Activated T-helper 1 cell treated with anti-CD3 and anti-CD28 coated beads, Interleukin-12 subunit alpha, Interleukin-12 subunit beta, Interleukin-2, Interleukin-4 antibody, amounts not matched to agents 30 ng/mL and 10 ng/mL and 1 ng/mL, durations not matched to agents 14 hours and 24 hours and 36 hours (primary cell): ENCODE measurements at regions not wholly inside any gene's neighbourhood (a gene's known extent, or its start where the extent isn't known, plus 50 kb on each side); places are given as distances from the start of the nearest gene placed in this dataset.

ENCODE experiments used
- DNase-seq: peaks from one replicate; pipeline ENCODE4 v3.0.0; 2021; ENCODE audit warnings: low spot score
- H3K27ac Mint-ChIP-seq: one replicate; pipeline ENCODE4 v1.8.0; 2021; ENCODE audit warnings: mild to moderate bottlenecking, mixed read lengths
- H3K27me3 Mint-ChIP-seq: one replicate; pipeline ENCODE4 v1.8.0; 2022; ENCODE audit warnings: mild to moderate bottlenecking, moderate library complexity, mixed read lengths; ENCODE audit not compliant: insufficient read depth
- H3K36me3 Mint-ChIP-seq: one replicate; pipeline ENCODE4 v1.8.0; 2021; ENCODE audit warnings: low read depth, mixed read lengths
- H3K4me1 Mint-ChIP-seq: one replicate; pipeline ENCODE4 v1.8.0; 2021; ENCODE audit warnings: low read depth, mixed read lengths
- H3K4me3 Mint-ChIP-seq: one replicate; pipeline ENCODE4 v1.8.0; 2021; ENCODE audit warnings: mild to moderate bottlenecking, moderate library complexity, mixed read lengths
- H3K9me3 Mint-ChIP-seq: one replicate; pipeline ENCODE4 v1.8.0; 2021; ENCODE audit warnings: mixed read lengths
- intact Hi-C: fragments of 100-400 bp; cut with micrococcal nuclease; formaldehyde crosslinking; loops from one replicate; pipeline ENCODE4 v1.15.1; 2024

DNA sequence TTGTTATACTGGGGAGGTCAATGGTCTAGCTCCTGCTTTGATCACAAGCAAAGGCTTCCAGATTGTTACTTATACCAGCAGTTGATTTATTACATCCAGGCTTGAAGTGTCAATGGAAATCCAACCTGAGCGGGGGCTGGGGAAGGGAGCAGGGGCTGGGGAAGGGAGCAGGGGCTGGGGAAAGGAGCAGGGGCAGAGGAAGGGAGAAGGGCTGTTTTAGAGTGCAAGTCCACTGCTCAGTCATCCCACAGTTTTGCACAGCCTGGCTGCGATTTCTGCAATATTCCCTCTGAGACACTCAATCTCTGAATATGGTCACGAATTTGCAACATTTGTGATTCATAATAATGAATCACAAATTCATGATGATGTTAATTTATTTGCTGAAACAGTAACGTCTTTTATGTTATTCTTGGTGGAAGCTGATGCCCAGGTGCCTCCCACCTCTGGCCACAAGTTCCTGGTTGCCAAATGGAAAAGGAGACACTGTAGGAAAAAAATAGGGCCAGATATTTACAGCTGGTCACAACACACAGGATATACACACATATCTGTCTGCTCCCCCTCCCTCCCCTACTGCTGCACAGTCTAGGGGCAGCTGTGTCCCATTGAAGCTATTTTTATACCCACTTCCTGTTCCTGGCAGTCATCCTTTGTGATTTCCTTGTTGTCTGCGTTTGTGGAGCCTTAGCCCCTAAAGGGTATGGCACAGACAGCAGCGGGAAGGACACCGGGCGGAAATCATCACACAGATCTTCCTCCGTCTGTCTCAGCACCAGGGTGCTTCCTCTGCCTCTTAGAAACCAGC is 325.1 kb downstream of the GADD45G start:
- H3K27ac Mint-ChIP-seq, result no peak overlapping the region
- intact Hi-C loops, result no loop called here

DNA sequence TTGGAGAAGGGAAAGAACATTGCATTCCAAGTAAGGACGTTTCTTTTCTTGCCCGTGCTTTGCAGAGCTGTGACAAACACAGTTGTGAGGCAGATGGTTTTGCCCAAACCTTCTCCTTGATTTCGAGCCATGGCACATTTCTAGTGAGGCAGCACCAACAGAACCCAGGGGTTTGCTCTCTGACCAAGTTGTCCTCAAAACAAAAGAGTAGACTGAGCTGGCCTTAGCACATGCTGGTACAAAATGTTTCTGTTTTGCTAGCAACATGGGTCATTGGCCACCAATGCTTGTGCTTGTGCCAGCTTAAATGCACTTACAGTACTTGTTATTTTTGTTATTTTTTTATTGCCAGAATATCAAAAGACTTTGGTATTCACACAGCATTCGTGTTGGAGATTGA is 328.8 kb downstream of the GADD45G start:
- Mint-ChIP-seq H3K27ac (no peak overlapping the region), H3K4me3 (no peak overlapping the region), H3K9me3 (no peaks in the 10 kb centered on the region), H3K4me1 (peaks cover 18% of the 10 kb centered on the region), H3K27me3 (peaks cover 8% of the 10 kb centered on the region), H3K36me3 (no peaks in the 10 kb centered on the region)
- intact Hi-C loops, result no loop called here
- DNase-seq, result no peak

More for the DNA sequence above, 325.1 kb downstream of the GADD45G start:
- DNase-seq, result no peak
- Mint-ChIP-seq H3K4me1 (peaks cover 23% of the 10 kb centered on the region), H3K4me3 (no peak overlapping the region), H3K27me3 (peaks cover 11% of the 10 kb centered on the region), H3K9me3 (no peaks in the 10 kb centered on the region), H3K36me3 (no peaks in the 10 kb centered on the region)

DNA sequence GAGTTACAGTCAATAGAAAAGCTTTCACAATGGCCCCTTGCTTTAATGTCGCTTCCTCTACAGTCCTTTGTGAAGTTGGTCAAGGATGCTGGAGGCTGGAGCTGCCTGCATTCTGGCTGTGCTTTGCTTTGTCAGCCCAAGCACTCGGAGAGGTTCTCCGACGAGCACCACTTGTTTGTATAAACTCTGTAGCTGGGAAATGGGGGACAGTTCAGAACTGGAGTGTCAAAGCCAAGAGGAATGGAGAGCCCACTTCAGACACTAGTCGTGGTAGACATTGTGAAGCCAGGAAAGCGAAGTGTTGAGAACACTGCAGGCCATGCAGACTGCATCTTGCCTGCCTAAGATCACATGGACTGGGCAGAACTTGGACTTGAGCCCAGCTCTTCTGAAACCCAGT is 330.3 kb downstream of the GADD45G start:
- intact Hi-C loops, result no loop called here
- DNase-seq, result no peak
- Mint-ChIP-seq H3K36me3 (no peaks in the 10 kb centered on the region), H3K27ac (no peak overlapping the region), H3K4me3 (no peak overlapping the region), H3K9me3 (no peaks in the 10 kb centered on the region), H3K27me3 (peaks cover 8% of the 10 kb centered on the region), H3K4me1 (peaks cover 16% of the 10 kb centered on the region)

DNA sequence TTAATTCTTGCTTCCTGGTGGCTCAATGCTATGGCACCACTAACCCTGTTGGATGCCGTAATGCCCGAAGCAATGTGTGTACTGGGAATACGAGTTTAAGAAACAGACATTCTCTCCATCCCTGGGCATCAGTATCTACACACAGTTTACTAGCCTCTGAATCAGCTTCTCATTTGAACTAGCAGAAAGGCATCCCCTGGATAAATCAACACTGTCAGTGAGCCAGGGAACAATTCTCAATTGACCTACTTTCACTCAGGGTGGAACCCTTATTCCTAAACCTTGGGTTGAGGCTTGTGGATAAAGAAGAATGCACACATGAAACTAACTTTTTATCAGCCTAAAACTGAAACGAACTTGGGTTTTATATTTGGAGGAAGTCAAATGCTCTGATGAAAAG is 331.0 kb downstream of the GADD45G start:
- Mint-ChIP-seq H3K9me3 (no peaks in the 10 kb centered on the region), H3K27me3 (peaks cover 8% of the 10 kb centered on the region), H3K4me1 (peaks cover 9% of the 10 kb centered on the region), H3K27ac (no peak overlapping the region), H3K36me3 (no peaks in the 10 kb centered on the region), H3K4me3 (no peak overlapping the region)
- intact Hi-C loops, result no loop called here
- no peak for DNase-seq

DNA sequence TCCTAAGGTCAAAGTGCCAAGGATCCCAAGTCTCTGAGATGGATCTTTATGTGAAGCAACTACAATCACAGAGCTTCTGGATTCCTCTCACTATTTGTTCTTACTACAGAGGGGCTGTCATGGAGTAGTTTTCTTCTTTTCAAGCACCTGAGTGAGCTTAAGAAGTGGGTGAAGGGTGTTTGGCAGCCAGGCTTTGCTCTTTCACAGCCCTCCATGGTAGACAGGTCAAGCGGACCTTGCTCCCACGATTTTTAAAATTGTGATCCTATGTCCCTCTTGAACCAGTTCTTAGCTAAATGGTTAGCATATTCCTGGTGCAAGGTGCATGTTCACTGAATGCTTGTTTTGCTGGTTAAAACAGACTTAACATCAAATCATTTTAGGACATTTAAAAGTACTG is 332.2 kb downstream of the GADD45G start:
- Mint-ChIP-seq H3K9me3 (no peaks in the 10 kb centered on the region), H3K27me3 (peaks cover 8% of the 10 kb centered on the region)
- DNase-seq, result no peak

DNA sequence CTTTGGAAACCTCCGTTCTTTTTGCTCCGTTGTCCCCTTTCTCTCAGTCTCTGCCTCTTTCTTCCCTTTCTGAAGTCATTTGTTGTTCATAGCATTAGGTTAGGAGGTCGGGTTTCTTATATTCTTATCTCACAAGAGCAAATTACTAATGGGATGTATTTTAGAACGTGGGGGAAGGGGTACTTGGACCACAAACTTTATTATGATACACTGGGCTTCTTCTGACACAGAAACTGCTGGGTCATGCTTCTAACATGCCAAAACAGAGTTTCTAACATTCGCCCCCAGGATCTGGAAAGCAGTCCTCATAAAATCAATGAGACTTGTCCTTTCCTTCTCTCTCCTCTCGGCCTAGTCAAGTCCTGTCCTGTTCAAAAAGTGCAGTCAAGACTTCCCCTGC is 334.4 kb downstream of the GADD45G start:
- DNase-seq, result no peak
- Mint-ChIP-seq H3K4me3 (no peak overlapping the region), H3K27me3 (peaks cover 13% of the 10 kb centered on the region), H3K27ac (no peak overlapping the region), H3K36me3 (no peaks in the 10 kb centered on the region), H3K4me1 (peaks cover 17% of the 10 kb centered on the region), H3K9me3 (no peaks in the 10 kb centered on the region)
- intact Hi-C loops, result no loop called here

More for the DNA sequence above, 332.2 kb downstream of the GADD45G start:
- no peak overlapping the region for H3K27ac Mint-ChIP-seq
- H3K4me3 Mint-ChIP-seq, result no peak overlapping the region
- H3K4me1 Mint-ChIP-seq, result peaks cover 16% of the 10 kb centered on the region
- intact Hi-C loops, result no loop called here
- no peaks in the 10 kb centered on the region for H3K36me3 Mint-ChIP-seq

DNA sequence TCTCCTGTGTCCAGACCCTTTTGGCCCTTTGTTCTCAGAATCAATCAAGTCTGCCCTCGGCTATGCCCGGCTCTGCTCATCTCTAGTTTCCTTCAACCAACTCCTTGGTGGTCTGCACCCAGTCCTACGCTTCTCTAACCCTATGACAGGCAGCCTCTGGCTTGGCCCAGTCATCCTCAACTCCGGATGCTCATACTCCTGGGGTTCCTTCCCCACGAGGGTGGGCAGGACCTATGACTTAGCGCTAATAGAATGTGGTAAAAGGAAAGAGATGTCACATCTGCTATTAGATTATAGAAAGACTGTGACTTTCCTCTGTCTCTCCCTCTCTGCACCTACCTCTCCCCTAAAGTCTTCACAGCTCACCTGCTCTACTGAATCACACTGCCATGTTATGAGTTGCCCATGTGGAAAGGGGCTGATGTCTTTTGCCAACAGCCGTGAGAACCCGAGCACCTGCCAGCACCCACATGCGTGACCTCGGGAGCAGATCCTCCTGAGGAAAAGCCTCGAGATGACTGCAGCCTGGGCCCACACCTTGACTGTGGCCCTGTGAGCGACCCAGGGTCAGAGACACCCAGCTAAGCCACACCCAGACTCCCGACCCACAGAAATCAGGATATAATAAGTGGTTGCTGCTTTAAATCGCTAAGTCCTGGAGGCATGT is 334.9 kb downstream of the GADD45G start:
- no peaks in the 10 kb centered on the region for H3K36me3 Mint-ChIP-seq
- intact Hi-C loops, result no loop called here
- no peak overlapping the region for H3K4me3 Mint-ChIP-seq
- no peaks in the 10 kb centered on the region for H3K9me3 Mint-ChIP-seq
- H3K27me3 Mint-ChIP-seq, result peaks cover 13% of the 10 kb centered on the region
- no peak overlapping the region for H3K27ac Mint-ChIP-seq
- H3K4me1 Mint-ChIP-seq, result peaks cover 17% of the 10 kb centered on the region
- no peak for DNase-seq

DNA sequence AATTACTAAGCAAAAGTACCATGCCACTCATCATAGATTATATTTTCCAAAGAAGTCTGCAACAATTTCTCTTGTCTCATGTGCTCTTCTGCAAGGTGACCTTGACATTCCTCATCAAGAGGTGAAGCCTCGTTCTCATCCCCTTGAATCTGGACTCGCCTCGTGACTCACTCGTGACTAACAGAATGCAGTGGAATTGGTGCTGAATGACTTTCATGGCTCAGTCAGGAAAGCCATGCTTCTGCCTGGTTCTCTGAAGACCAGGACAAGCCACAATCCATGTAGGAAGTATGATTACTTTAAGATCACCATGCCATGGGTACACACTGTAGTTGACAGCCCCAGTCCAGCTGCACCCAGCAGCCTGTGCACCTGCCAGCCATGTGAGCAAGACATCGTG is 335.8 kb downstream of the GADD45G start:
- Mint-ChIP-seq H3K9me3 (no peaks in the 10 kb centered on the region), H3K36me3 (peaks cover 1% of the 10 kb centered on the region), H3K27me3 (peaks cover 9% of the 10 kb centered on the region), H3K27ac (no peak overlapping the region), H3K4me3 (no peak overlapping the region), H3K4me1 (peaks cover 17% of the 10 kb centered on the region)
- intact Hi-C loops, result loop anchor here (1.0 kb wide), 1 partner anchor 16 kb away; no protein-coding TSS in a partner anchor
- DNase-seq, result no peak

DNA sequence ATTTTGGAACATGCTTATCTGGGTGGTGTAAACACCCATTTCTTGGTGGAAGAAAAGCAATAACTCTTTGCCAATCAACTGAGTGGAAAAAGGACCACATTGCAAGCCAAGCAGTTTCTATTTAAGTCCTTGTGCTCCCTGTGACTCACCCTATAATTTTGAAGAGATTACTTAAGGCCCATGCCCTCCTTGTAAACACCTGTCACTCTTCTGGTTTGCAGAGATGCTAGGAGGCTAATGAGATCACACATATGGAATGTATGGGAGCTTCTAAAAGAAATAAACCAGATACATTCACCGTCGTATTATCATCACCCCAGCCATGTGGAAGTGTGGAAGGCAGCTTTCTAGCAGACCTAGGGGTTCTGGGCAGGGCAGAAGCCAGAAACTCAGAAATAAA is 337.1 kb downstream of the GADD45G start:
- Mint-ChIP-seq H3K4me3 (no peak overlapping the region), H3K9me3 (no peaks in the 10 kb centered on the region), H3K36me3 (peaks cover 1% of the 10 kb centered on the region), H3K4me1 (peaks cover 10% of the 10 kb centered on the region), H3K27ac (peak overlapping the region; percentile 40), H3K27me3 (peaks cover 5% of the 10 kb centered on the region)
- intact Hi-C loops, result loop anchor here (1.0 kb wide), 1 partner anchor 18 kb away; no protein-coding TSS in a partner anchor
- DNase-seq, result no peak

DNA sequence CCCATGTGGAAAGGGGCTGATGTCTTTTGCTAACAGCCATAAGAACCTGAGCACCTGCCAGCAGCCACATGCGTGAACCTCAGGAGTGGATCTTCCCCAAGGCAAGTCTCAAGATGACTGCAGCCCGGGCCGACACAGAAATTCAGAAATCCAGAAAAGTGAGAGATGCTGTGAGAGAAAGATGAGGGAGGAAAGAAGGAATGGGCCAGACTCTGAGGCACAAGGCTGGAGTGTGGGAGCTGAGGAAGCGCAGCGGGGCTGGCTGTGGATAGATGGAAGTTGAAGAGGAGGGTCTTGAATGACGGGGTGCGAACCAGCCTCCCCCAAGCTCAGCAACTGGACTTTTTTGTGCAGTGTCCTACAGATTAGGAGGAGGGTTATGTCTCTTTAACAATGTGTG is 337.8 kb downstream of the GADD45G start:
- H3K27me3 Mint-ChIP-seq, result peaks cover 5% of the 10 kb centered on the region
- H3K4me3 Mint-ChIP-seq, result no peak overlapping the region
- no peak overlapping the region for H3K27ac Mint-ChIP-seq
- H3K36me3 Mint-ChIP-seq, result peaks cover 1% of the 10 kb centered on the region
- H3K4me1 Mint-ChIP-seq, result peaks cover 10% of the 10 kb centered on the region
- intact Hi-C loops, result no loop called here
- H3K9me3 Mint-ChIP-seq, result no peaks in the 10 kb centered on the region
- no peak for DNase-seq

DNA sequence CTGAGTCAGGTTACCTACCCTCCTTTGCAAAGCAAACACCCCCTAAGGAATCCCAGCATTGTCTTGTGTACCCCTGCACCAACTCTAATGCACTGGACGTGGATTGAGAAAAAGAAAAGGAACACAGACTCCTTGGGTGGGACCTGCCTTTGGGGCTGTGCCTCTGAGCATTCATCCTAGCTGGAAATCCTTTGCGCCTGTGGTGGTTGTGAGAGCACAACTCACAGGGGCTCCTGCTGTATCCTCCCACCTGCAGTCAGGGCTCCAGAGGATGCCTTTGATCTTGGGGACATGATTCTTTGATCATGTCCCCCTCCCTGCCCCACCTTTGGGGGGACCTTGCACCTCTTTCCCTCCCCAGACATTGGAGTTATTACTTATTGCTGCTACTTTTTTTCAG is 338.5 kb downstream of the GADD45G start:
- intact Hi-C loops, result no loop called here
- H3K4me3 Mint-ChIP-seq, result no peak overlapping the region
- H3K36me3 Mint-ChIP-seq, result peaks cover 1% of the 10 kb centered on the region
- H3K27ac Mint-ChIP-seq, result no peak overlapping the region
- H3K4me1 Mint-ChIP-seq, result peaks cover 10% of the 10 kb centered on the region
- DNase-seq, result no peak
- H3K9me3 Mint-ChIP-seq, result no peaks in the 10 kb centered on the region
- H3K27me3 Mint-ChIP-seq, result peaks cover 5% of the 10 kb centered on the region

DNA sequence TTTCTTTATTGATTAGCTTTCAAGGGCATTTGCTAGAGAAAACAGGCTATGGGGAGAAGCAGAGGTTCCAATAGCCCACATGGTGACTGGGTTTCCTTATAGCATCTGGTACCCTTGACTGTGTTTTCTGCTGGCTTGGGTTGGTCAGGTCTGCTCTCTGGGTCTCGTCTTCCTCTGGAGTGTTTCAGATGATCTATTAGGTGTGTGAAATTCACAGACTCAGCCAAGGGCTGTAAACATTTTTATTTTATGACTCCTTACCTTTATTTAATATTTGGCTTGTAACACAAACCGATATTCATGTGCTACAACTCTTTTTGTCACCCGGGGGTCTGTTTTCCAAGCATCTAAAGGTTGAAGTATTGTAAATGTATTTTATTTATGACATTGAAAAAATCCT is 338.9 kb downstream of the GADD45G start:
- intact Hi-C loops, result no loop called here
- Mint-ChIP-seq H3K9me3 (no peaks in the 10 kb centered on the region), H3K4me1 (peaks cover 10% of the 10 kb centered on the region), H3K27ac (no peak overlapping the region), H3K27me3 (peaks cover 5% of the 10 kb centered on the region), H3K36me3 (peaks cover 1% of the 10 kb centered on the region), H3K4me3 (no peak overlapping the region)
- no peak for DNase-seq

DNA sequence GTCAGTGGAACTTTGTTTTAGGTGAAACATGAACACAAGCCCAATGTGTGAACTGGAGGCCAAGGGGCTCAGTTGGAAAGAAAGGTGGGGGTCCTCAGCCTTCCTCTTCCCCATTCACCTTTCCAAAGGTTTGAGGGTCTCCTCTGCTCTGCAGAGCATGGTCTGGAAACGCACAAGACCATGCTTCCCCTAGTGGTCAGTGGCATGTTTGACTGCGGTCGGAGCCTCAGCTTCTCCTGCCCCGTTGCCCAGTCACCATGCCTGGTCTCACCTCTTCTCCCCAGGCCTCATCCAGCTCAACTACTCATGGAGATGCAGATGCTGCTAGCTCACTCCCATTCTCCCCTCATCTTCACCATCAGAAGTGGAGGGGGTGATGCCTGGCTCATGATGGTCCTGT is 340.3 kb downstream of the GADD45G start:
- no peak for DNase-seq
- Mint-ChIP-seq H3K9me3 (no peaks in the 10 kb centered on the region), H3K4me3 (no peak overlapping the region), H3K4me1 (peaks cover 10% of the 10 kb centered on the region), H3K27me3 (peaks cover 5% of the 10 kb centered on the region), H3K27ac (no peak overlapping the region), H3K36me3 (peaks cover 1% of the 10 kb centered on the region)
- intact Hi-C loops, result no loop called here
